ENCODE measurements at regions not wholly inside any gene's neighbourhood (a gene's known extent, or its start where the extent isn't known, plus 50 kb on each side); places are given as distances from the start of the nearest gene placed in this dataset.

DNA sequence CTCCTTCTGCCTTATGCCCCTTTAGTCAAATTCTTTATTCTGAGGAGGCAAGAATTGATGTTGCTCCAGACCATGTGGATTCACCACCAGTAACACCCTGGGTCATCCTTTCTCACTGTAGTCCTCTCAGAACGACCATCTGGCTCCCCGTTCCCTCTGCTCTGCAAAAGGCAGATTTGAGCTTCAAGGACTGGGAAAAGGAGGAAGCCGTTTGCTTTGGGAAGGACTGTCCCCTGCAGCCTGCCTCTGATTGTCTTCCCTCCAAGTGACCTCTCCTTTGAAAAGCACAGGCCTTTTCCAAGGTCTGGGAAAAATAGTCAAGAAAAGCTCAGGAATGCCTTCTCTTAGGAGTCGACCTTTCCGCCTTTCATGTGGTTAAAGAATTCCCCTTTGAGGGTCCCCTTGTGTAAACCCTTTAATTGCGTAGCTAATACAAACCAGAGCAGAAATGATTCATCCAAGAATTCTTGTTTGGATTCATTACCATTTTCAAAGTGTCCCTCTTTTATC is 130.1 kb upstream of the COPS8 start:
- peak; percentile 54 for DNase-seq (ENCODE audit: low spot score)

- DNase-seq (ENCODE audit: low spot score): peak; percentile 61
Measured at GRCh38 chr2:236956031-236956618, 129.6 kb upstream of the COPS8 start.

DNA sequence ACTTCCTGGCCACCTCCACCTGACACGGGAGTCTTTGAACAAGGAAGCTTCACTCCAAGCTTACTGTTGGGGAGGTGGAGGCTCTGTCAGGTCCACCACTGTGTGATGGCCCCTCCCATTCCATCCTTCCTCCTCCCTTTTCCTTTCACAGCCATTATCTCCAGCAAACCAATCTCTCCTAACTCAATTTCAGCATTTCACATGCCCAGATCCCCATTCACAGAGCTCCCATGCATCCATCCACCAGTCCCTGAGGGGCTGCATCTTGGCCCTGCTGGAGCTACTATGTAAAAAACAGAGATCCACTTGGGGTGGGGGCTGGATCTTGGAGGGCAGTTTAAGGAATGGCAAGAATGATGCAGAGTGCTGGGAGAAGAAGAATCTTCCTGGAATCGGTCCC is 129.0 kb upstream of the COPS8 start:
- no peak for DNase-seq (ENCODE audit: low spot score)

DNA sequence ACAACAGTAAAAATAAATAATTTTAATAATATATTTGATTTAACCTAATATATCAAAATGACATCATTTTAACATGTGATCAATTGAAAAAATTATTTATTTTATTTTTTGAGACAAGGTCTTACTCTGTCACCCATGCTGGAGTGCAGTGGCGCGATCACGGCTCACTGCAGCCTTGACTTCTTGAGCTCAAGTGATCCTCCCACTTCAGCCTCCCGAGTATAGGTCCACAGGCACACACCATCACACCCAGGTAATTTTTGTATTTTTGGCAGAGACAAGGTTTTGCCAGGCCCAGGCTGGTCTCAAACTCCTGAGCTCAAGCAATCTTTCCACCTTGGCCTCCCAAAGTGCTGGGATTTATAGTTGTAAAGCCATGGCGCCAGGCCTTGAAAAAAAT is 126.7 kb upstream of the COPS8 start:
- DNase-seq (ENCODE audit: low spot score): no peak

GRCh38 chr2:236959876-236960275 is 125.8 kb upstream of the COPS8 start:
- no peak for DNase-seq (ENCODE audit: low spot score)

GRCh38 chr2:236960531-236960930 is 125.2 kb upstream of the COPS8 start:
- DNase-seq (ENCODE audit: low spot score): no peak

GRCh38 chr2:236962816-236963215 is 122.9 kb upstream of the COPS8 start:
- no peak for DNase-seq (ENCODE audit: low spot score)

GRCh38 chr2:236963631-236964182 is 122.0 kb upstream of the COPS8 start:
- no peak for DNase-seq (ENCODE audit: low spot score)

DNA sequence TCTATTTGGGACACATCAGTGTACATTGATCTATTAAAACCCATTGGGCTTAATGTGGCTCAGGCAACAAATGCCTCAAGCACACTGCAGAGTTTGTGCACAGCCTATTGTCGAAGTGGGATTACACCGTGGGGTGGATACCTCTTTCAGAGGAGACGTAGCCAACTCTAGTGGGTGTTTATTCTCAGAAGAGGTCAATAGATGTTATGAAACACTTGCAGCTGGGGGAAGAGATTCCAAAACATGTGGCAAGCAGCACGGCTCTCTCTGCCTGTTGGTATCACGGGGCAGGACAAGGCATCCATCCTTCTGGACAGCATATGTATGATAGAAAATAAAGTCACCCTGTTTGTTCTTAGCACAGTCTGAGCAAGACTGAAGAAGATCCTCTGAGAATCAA is 121.4 kb upstream of the COPS8 start:
- DNase-seq (ENCODE audit: low spot score): no peak

DNA sequence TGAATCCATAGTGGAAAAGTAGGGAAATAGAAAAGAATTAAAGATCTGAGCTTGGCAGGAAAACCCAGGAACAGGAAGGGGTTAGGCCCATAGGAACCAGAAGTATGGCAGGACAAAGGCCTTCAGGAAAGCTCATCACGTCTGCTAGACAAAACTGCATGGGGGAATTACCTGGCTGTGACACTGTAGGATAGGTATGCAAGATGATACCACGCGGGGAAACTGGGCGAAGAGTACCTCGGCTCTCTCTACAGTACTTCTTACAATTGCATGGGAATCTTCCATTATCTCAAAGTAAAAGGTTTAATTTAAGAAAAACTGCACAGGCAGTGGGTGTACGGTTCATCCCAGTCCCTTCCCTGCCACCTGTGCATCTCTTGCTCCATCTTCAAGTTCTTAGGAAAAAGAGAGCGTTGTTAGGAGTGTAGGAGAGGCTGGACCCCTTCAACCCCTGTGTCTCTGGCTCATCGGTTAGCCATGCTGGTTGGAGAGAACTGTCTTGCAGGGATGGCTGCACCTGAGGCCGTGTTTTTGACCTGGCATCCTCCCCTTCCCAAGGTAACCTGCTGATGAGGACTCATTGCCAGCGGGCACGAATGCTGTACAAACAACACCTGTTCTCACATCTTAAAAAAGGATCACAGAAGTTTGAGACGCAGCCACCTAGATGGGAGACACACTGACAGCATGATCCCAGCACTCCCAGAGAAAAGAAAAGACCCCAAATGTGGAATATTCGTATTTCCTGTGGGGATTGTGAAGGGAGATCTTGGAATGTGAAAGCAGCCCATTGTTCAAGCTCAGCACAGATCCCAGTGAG is 120.5 kb upstream of the COPS8 start:
- no peak for DNase-seq (ENCODE audit: low spot score)

DNA sequence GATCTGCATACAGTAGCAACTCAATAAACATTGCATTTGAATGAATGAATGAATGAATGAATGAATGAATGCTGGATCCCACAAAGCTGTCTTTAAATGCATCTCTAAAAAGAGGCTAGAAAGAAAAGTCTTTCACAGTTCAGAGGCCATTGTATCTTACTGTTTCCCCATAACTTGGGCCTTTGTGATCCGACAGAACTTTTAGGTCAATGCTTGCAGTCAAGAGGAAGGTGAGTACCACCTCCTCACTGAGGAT is 119.9 kb upstream of the COPS8 start:
- no peak for DNase-seq (ENCODE audit: low spot score)

DNA sequence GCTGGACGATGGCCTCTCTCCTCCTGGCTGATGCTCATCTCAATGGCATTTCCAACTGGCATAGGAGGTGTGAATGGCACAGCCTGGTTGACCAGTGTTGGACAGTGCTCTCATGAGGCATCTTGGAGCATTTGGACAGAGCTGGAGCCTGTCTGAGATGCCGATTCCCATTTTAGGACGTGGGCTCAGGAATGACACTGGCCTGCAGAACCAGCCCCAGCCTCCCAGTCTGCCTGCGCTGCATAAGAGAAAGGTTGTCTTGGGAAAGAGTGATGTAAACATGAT is 118.2 kb upstream of the COPS8 start:
- DNase-seq (ENCODE audit: low spot score): no peak

DNA sequence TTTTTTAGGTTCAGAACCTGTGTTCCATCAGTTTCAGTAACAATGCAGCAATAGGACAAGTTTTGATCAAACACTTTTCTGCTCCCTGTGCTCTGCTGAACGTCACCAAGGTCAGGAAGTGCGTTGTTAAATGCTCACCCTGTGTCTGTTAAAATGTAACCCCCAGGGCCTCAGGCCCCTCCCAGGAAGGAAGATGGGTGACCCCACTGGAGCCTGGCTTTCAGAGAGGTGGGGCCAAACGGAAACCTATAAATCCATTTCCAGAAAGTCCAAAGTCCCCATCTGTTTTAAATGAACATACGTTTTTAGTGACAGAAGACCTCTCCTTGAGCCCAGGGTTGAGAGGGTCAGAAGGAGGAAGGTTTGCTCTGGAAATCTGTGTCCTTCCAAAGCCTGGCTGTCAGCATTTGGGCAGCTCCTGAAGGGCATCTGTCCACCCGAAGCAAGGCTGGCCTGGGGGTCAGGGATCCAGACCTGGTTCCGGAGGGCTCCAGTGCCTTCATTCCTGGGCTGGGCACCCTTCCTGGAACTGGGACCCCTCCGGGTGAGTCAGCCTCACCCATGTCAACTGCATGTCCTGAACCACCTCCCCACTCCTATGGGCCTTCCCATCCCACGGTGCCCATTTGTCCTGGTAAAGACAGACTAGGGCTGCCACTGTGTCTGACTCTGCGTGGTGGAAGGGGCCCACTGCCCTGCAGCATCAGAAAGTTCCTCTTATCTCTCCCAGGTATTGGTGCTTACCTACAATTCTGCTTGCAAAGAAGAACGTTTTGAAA is 117.4 kb upstream of the COPS8 start:
- DNase-seq (ENCODE audit: low spot score): peak; percentile 33

GRCh38 chr2:236968880-236969534 is 116.7 kb upstream of the COPS8 start:
- DNase-seq (ENCODE audit: low spot score): peak; percentile 16

DNA sequence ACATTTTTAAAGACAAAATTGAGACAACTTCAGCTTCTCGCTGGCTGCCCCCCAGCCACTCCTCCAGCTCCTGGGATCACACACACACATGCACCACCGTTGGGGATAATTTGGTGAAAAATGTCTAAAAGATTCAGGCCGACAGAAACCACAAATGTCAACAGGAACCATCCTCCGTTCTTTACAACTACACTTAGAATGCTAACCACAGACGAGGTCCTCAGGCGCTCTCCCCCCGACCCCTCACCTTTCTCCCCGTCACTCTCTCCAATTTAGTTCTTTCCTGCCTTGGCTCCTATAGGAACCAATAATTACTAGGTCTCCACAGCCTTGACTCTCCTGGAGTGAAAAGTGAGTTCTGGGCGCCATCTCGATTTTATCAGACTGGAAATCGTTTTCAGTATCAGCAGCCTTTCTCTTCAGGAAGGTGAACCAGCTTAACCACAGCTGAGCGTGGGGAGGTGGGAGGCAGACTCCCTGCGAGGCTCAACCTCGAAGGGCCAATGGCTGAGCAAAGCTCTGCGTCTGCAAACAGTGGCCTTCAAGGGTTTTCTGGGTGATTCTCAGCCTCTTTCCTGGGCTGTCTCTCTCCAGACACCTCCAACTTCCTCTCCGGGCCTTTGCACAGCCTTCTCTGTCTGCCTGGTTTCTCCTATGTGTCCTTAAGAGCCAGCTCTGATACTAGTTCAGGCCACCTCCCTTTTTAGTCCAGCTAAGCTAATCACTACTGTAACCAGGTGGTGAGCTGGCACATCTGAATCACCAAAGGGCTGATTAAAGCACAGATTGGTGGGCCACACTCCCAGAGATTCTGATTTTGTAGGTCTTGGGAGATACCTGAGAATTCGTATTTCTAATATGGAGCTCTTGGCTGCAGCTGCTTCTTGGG is 115.7 kb upstream of the COPS8 start:
- no peak for DNase-seq (ENCODE audit: low spot score)

DNA sequence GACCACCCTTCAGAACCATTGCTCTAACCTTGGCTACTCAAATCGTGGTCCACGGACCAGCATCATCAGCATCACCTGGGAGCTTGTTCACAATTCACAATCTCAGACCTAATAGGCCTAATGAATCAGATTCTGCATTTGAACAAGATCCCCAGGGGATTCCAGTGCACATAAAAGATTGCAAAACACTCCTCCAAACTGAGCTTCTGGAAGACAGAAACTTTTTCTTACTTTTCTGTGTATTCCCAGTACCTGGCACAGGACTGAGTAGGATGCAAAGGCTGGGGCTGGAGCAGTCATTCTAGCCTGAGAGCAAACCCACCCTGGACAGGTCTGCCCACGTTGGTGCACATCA is 115.1 kb upstream of the COPS8 start:
- no peak for DNase-seq (ENCODE audit: low spot score)

DNA sequence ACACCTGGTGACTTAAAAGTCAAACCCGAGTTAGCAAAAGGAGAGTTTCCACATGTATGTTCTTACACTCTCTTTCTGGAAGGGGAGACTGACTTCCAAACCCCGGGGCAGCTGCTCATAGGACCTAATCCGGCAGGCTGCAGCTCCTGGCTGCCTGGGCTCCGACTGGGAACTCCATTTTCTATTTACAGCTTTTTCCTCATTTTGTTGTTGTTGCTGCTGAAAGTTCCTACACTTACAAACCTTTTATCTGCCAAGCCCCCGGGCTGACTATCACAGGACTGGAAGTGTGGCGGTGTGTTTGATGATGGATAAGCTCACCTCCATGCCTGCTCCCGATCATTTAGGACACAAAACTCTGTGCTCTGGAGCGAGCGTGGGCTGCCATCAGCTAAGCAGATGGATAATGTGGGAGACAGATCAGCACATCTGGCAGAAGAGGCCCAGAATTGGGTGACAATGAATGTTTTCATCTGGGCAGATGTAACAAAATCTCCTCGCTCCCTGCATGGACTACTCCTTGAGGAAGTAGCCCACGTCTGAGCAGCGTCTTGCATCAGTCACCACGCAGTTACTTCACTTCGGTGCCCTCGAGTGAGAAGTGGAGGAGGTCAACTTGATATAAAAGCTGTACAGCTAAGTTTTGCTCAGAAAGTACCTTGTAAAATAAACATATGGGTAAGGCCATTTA is 114.4 kb upstream of the COPS8 start:
- DNase-seq (ENCODE audit: low spot score): no peak

DNA sequence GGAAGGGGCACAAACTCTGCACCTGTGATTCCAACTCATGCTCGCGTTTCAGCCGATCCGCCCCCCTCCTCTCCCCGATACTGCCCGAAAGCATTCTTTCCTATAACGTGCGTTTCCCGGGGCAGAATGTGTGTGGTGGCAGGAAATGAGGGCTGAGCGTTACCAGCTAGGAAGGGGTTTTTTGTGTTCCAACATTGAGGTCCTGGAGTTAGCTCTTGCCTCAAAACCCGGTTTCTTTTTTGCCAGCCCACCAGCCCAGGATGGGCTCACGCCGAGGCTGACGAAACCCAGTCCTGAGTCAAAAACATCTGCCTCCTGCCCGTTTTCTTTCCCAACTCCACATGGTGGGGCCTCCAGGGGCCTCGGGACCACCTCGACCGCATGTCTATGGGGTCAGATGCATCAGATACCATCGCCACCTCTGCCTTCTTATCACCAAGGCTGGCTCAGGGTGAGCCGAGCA is 113.7 kb upstream of the COPS8 start:
- DNase-seq (ENCODE audit: low spot score): no peak

DNA sequence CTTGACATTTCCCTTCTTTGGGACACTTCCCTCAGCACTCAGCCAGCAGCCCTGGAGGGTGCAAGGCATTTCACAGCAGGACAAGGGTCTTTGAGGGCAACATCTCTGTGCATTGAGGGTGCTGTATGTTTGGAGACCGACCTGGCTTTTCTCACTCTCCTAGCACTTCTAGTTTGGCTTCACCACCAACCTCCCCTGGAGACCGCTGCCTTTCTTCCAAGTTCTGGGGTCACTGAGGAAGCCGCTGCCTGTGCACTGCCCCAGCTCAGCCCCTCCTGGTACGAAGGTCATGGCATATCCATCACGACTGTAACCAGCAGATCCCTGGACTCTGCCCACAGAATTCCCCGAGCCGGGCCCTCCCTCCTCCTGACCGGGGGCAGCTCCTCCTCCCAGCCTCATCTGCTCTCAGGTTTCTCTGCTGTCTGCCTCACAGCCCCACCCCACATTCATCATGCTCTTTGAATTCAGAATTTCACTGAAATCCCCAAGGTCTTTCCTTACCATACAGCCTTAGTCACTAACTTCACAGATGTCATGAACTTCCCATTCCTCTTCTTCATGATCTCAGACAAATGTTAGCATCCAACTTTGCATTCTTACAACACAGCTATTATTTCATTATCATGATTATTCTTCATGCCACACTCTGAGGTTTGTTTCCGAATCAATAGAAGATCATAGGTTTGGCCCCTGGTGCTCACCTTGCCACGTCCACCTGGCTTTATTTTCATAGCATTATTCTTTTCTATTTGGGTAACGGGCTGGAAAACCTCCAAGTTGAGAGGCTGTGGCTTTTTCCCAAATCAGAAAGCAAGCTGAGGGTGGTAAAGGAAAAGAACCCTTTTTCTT is 113.0 kb upstream of the COPS8 start:
- DNase-seq (ENCODE audit: low spot score): peak; percentile 74

Data from SW480 (cell line).